ENCODE measurements at regions not wholly inside any gene's neighbourhood (a gene's known extent, or its start where the extent isn't known, plus 50 kb on each side); places are given as distances from the start of the nearest gene placed in this dataset.

- Histone ChIP-seq H2AFZ (ENCODE audit: low read depth) (no peak overlapping the region), H3K36me3 (replicated peaks in 1 of 2; ENCODE audit: control insufficient read depth in 1 of 2, insufficient read depth in 2 of 2, low read length in 1 of 2) (no peaks in the 10 kb centered on the region), H3F3A (replicated peaks; ENCODE audit: insufficient read depth) (no peaks in the 10 kb centered on the region), H3K27me3 (ENCODE audit: insufficient read depth) (no peaks in the 10 kb centered on the region), H3K27ac (ENCODE audit: low read depth in 2 of 2, low read length in 1 of 2) (no peak overlapping the region), H4K20me1 (ENCODE audit: insufficient read depth) (no peaks in the 10 kb centered on the region), H3K9me2 (no peaks in the 10 kb centered on the region), H3K4me3 (ENCODE audit: low read depth in 2 of 2, low read length in 1 of 2) (no peak overlapping the region), H3K79me2 (ENCODE audit: insufficient read depth) (no peaks in the 10 kb centered on the region), H3K4me2 (no peak overlapping the region), H3K9ac (no peak overlapping the region), H3K4me1 (ENCODE audit: control insufficient read depth in 1 of 2, insufficient read depth in 2 of 2, low read depth in 1 of 2, low read length in 1 of 2) (no peaks in the 10 kb centered on the region; a peak in 1 of 4 replicates), H3K9me3 (no peaks in the 10 kb centered on the region)
- CTCF ChIA-PET, result interaction anchor here (0.6 kb wide), 1 partner anchor 31 kb away, joined by 3 read pairs; no protein-coding TSS in a partner anchor
- WGBS (ENCODE audit: low lambda C conversion rate), result 63% methylated on average over 15 of the region's 16 CpGs
- TF ChIP-seq, protein P1, sequence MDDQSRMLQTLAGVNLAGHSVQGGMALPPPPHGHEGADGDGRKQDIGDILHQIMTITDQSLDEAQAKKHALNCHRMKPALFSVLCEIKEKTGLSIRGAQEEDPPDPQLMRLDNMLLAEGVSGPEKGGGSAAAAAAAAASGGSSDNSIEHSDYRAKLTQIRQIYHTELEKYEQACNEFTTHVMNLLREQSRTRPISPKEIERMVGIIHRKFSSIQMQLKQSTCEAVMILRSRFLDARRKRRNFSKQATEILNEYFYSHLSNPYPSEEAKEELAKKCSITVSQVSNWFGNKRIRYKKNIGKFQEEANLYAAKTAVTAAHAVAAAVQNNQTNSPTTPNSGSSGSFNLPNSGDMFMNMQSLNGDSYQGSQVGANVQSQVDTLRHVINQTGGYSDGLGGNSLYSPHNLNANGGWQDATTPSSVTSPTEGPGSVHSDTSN (IDR thresholded peaks at IDR 0.05), result no peak
- TF ChIP-seq POLR2AphosphoS5 (IDR thresholded peaks at IDR 0.05; ENCODE audit: low read depth, low read length) (no peak), SMC3 (IDR thresholded peaks at IDR 0.05; ENCODE audit: low read depth, low read length) (no peak), YY1 (IDR thresholded peaks at IDR 0.05; ENCODE audit: low read depth) (no peak), SIN3A (IDR thresholded peaks at IDR 0.05; ENCODE audit: borderline replicate concordance, low read depth, low read length) (no peak), GATA2 (CRISPR knock-in tag; IDR thresholded peaks at IDR 0.05) (no peak), FOSL2 (IDR thresholded peaks at IDR 0.05; ENCODE audit: borderline replicate concordance, low read depth) (no peak), MXI1 (IDR thresholded peaks at IDR 0.05; ENCODE audit: low read depth, low read length) (no peak)
- no peak for DNase-seq
- POLR2A ChIA-PET, result no interaction called here
These were observed 137.1 kb downstream of the CTTN start for GRCh38 chr11:70535191-70535971.

GRCh38 chr11:70536051-70536877 is 137.9 kb downstream of the CTTN start:
- no peaks in the 10 kb centered on the region; a peak in 1 of 4 replicates for H3K4me1 ChIP-seq (ENCODE audit: control insufficient read depth in 1 of 2, insufficient read depth in 2 of 2, low read depth in 1 of 2, low read length in 1 of 2)
- H3K9ac ChIP-seq, result no peak overlapping the region
- POLR2A ChIA-PET, result no interaction called here
- H3K4me2 ChIP-seq, result no peak overlapping the region
- no peaks in the 10 kb centered on the region for H3K79me2 ChIP-seq (ENCODE audit: insufficient read depth)
- no peak overlapping the region for H3K4me3 ChIP-seq (ENCODE audit: low read depth in 2 of 2, low read length in 1 of 2)
- no peak overlapping the region for H2AFZ ChIP-seq (ENCODE audit: low read depth)
- H4K20me1 ChIP-seq (ENCODE audit: insufficient read depth), result no peaks in the 10 kb centered on the region
- H3K27ac ChIP-seq (ENCODE audit: low read depth in 2 of 2, low read length in 1 of 2), result no peak overlapping the region
- H3F3A ChIP-seq (replicated peaks; ENCODE audit: insufficient read depth), result no peaks in the 10 kb centered on the region
- no peaks in the 10 kb centered on the region for H3K9me2 ChIP-seq
- 62% methylated on average over 7 of the region's 20 CpGs for WGBS (ENCODE audit: low lambda C conversion rate)
- no peaks in the 10 kb centered on the region for H3K36me3 ChIP-seq (replicated peaks in 1 of 2; ENCODE audit: control insufficient read depth in 1 of 2, insufficient read depth in 2 of 2, low read length in 1 of 2)
- CTCF ChIA-PET, result interaction anchor here (0.6 kb wide), 1 partner anchor 32 kb away, joined by 3 read pairs; no protein-coding TSS in a partner anchor
- no peaks in the 10 kb centered on the region for H3K27me3 ChIP-seq (ENCODE audit: insufficient read depth)
- no peaks in the 10 kb centered on the region for H3K9me3 ChIP-seq
- peak; percentile 11 for DNase-seq
- TF ChIP-seq EP300 (IDR thresholded peaks at IDR 0.05; ENCODE audit: borderline replicate concordance in 1 of 2, low read depth in 1 of 2, low read length in 1 of 2) (no peak), CTCF (IDR thresholded peaks at IDR 0.05) (no peak), GABPA (IDR thresholded peaks at IDR 0.05; ENCODE audit: low read depth) (no peak), RAD21 (IDR thresholded peaks at IDR 0.05; ENCODE audit: low read length) (no peak), GATA2 (CRISPR knock-in tag; IDR thresholded peaks at IDR 0.05) (no peak), FOXJ3 (CRISPR knock-in tag; IDR thresholded peaks at IDR 0.05) (no peak), USF1 (IDR thresholded peaks at IDR 0.05; ENCODE audit: borderline replicate concordance, low read depth) (no peak), SIN3A (IDR thresholded peaks at IDR 0.05; ENCODE audit: borderline replicate concordance, low read depth, low read length) (no peak), SMC3 (IDR thresholded peaks at IDR 0.05; ENCODE audit: low read depth, low read length) (no peak)
- TF ChIP-seq, protein P1 (IDR thresholded peaks at IDR 0.05), result no peak
- TF ChIP-seq, protein P2, sequence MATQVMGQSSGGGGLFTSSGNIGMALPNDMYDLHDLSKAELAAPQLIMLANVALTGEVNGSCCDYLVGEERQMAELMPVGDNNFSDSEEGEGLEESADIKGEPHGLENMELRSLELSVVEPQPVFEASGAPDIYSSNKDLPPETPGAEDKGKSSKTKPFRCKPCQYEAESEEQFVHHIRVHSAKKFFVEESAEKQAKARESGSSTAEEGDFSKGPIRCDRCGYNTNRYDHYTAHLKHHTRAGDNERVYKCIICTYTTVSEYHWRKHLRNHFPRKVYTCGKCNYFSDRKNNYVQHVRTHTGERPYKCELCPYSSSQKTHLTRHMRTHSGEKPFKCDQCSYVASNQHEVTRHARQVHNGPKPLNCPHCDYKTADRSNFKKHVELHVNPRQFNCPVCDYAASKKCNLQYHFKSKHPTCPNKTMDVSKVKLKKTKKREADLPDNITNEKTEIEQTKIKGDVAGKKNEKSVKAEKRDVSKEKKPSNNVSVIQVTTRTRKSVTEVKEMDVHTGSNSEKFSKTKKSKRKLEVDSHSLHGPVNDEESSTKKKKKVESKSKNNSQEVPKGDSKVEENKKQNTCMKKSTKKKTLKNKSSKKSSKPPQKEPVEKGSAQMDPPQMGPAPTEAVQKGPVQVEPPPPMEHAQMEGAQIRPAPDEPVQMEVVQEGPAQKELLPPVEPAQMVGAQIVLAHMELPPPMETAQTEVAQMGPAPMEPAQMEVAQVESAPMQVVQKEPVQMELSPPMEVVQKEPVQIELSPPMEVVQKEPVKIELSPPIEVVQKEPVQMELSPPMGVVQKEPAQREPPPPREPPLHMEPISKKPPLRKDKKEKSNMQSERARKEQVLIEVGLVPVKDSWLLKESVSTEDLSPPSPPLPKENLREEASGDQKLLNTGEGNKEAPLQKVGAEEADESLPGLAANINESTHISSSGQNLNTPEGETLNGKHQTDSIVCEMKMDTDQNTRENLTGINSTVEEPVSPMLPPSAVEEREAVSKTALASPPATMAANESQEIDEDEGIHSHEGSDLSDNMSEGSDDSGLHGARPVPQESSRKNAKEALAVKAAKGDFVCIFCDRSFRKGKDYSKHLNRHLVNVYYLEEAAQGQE (IDR thresholded peaks at IDR 0.05; ENCODE audit: low read depth, low read length), result no peak

Measured in SK-N-SH (cell line).